K562 (cell line): ENCODE measurements at regions not wholly inside any gene's neighbourhood (a gene's known extent, or its start where the extent isn't known, plus 50 kb on each side); places are given as distances from the start of the nearest gene placed in this dataset.

ENCODE experiments used
- ATAC-seq: fragments of 200-7000 bp; cut with Tn5 transposase; 3 replicates; pipeline ENCODE4 v1.9.1; 2020; ENCODE audit warnings: moderate library complexity
- BruUV-seq: library from RNA; stranded (reverse); fragments of 400-500 nt; replicated peaks from 2 replicates; lab custom pipeline; 2021; lab: Mats Ljungman, UMichigan
- CTCF ChIA-PET: fragments of 300-600 bp; formaldehyde crosslinking; extraction: SDS; loops from one replicate; lab custom pipeline; 2021; ENCODE audit warnings: low intra/inter-chr PET ratio; lab: Yijun Ruan, JAX
- POLR2A ChIA-PET: fragments of 300-600, 350-650 bp; sonication (Branson Sonifier 250); formaldehyde crosslinking; extraction: SDS; loops from one replicate; lab custom pipeline; 2021; ENCODE audit warnings: antibody characterized with exemption, inconsistent platforms; lab: Yijun Ruan, JAX
- DNase-seq, 4 experiments: peaks; one replicate each; pipeline versions ENCODE4 v3.0.0 to v3.0.0-alpha.2; 2011 to 2018; ENCODE audit warnings: low spot score in 3 of 4, mixed read lengths in 3 of 4; ENCODE audit errors: extremely low read depth in 1 of 4
- FAIRE-seq: peaks from 2 replicates; lab custom pipeline; 2011; peaks lifted over from hg19 to GRCh38; lab: Jason Lieb, UNC
- H2AFZ ChIP-seq: 2 replicates; pipeline ENCODE4 v1.6.0; 2011; ENCODE audit warnings: low read depth, low read length, control low read depth, inconsistent platforms
- H3K27ac ChIP-seq: fragments of 200-600 bp; 3 replicates; pipeline ENCODE4 v1.8.0; 2011; ENCODE audit warnings: low read depth, mild to moderate bottlenecking, control low read depth, inconsistent platforms, low read length, moderate library complexity, mixed read lengths; ENCODE audit errors: extremely low read depth
- H3K27me3 ChIP-seq, 2 experiments: fragments of 300-600 bp in 1 of 2; 2 replicates in 1 of 2; 3 replicates in 1 of 2; pipeline versions ENCODE4 v1.6.0 to v1.8.0; 2011; ENCODE audit warnings: inconsistent platforms in 2 of 2, low read length in 2 of 2, mild to moderate bottlenecking in 1 of 2, mixed read lengths in 1 of 2, moderate library complexity in 1 of 2; ENCODE audit not compliant: control insufficient read depth in 2 of 2, insufficient read depth in 2 of 2
- H3K36me3 ChIP-seq: fragments of 300-600 bp; 3 replicates; pipeline ENCODE4 v1.8.0; 2011; ENCODE audit warnings: mild to moderate bottlenecking, low read length, inconsistent platforms; ENCODE audit not compliant: control insufficient read depth, insufficient read depth
- H3K4me1 ChIP-seq, 2 experiments: fragments of 200-600 bp in 1 of 2; replicated peaks in 1 of 2; 2 replicates in 1 of 2; 3 replicates in 1 of 2; pipeline versions ENCODE4 v1.5.1 to v1.8.0; 2011; ENCODE audit warnings: inconsistent platforms in 2 of 2, low read length in 2 of 2, mild to moderate bottlenecking in 1 of 2, mixed read lengths in 1 of 2, moderate library complexity in 1 of 2; ENCODE audit not compliant: control insufficient read depth in 2 of 2, insufficient read depth in 2 of 2
- H3K4me2 ChIP-seq: 2 replicates; pipeline ENCODE4 v1.6.1; 2011; ENCODE audit warnings: low read length, control low read depth, inconsistent platforms, mixed read lengths; ENCODE audit not compliant: insufficient read depth
- H3K4me3 ChIP-seq: fragments of 200-600 bp; sonication (generic), shearing (Covaris generic); 2 replicates; pipeline ENCODE4 v1.5.1; 2016; ENCODE audit warnings: control low read depth, inconsistent platforms
- H3K79me2 ChIP-seq: fragments of 200-600 bp; 3 replicates; pipeline ENCODE4 v1.8.0; 2011; ENCODE audit warnings: low read length, inconsistent platforms; ENCODE audit not compliant: control insufficient read depth, insufficient read depth
- H3K9ac ChIP-seq, 2 experiments: 2 replicates each; pipeline versions ENCODE4 v1.6.0 to v1.6.1; 2011; ENCODE audit warnings: low read depth in 2 of 2, low read length in 2 of 2, control low read depth in 1 of 2, inconsistent platforms in 1 of 2, mild to moderate bottlenecking in 1 of 2, mixed read lengths in 1 of 2; ENCODE audit not compliant: insufficient read depth in 1 of 2
- H3K9me1 ChIP-seq: one replicate; pipeline ENCODE4 v1.6.0; 2011; ENCODE audit warnings: inconsistent platforms, mild to moderate bottlenecking, low read length, moderate library complexity; ENCODE audit not compliant: control insufficient read depth, insufficient read depth
- H3K9me3 ChIP-seq: replicated peaks from 2 replicates; pipeline ENCODE4 v1.5.1; 2011; ENCODE audit warnings: low read depth, low read length, inconsistent platforms; ENCODE audit not compliant: control insufficient read depth, insufficient read depth
- H4K20me1 ChIP-seq: replicated peaks from 2 replicates; pipeline ENCODE4 v1.6.1; 2011; ENCODE audit warnings: low read length, inconsistent platforms, mixed read lengths; ENCODE audit not compliant: control insufficient read depth, insufficient read depth
- AFF1 ChIP-seq, 2 experiments: fragments of 450-650 bp; IDR thresholded peaks; 2 replicates each; pipeline ENCODE4 v1.6.1; 2018; ENCODE audit warnings: mild to moderate bottlenecking in 2 of 2, low read depth in 1 of 2; ENCODE audit not compliant: partially characterized antibody in 2 of 2
- BMI1 ChIP-seq: fragments of 150-350 bp; IDR thresholded peaks from 2 replicates; pipeline ENCODE4 v1.6.1; 2014; ENCODE audit warnings: low read length
- CBX8 ChIP-seq: fragments of 200-600 bp; sonication (generic); IDR thresholded peaks from 2 replicates; pipeline ENCODE4 v1.6.1; 2012; ENCODE audit warnings: borderline replicate concordance, mixed run types, low read depth, mild to moderate bottlenecking, moderate library complexity, mixed read lengths, low read length, control low read depth, inconsistent platforms; ENCODE audit not compliant: poor library complexity, severe bottlenecking; ENCODE audit errors: extremely low read depth
- CSDE1 ChIP-seq, 2 experiments: fragments of 450-650 bp; IDR thresholded peaks; 2 replicates each; pipeline ENCODE4 v1.6.1; 2016; ENCODE audit warnings: mild to moderate bottlenecking in 1 of 2
- CTCFL ChIP-seq: IDR thresholded peaks from 2 replicates; pipeline ENCODE4 v1.6.1; 2011; ENCODE audit warnings: borderline replicate concordance, low read depth, mild to moderate bottlenecking, moderate library complexity, low read length; ENCODE audit not compliant: insufficient read depth, poor library complexity, severe bottlenecking
- GTF2F1 ChIP-seq: IDR thresholded peaks from 2 replicates; pipeline ENCODE4 v1.6.1; 2011; ENCODE audit warnings: low read depth, low read length, improper control_type of control experiment
- HDAC8 ChIP-seq: fragments of 450-650 bp; IDR thresholded peaks from 2 replicates; pipeline ENCODE4 v1.6.1; 2016; ENCODE audit warnings: mild to moderate bottlenecking, missing genetic modification characterization, moderate library complexity, missing compliant biosample characterization
- HMG20A ChIP-seq: fragments of 450-650 bp; formaldehyde crosslinking; conservative IDR thresholded peaks from 2 replicates; pipeline ENCODE4 v1.4.0; 2020; ENCODE audit warnings: mild to moderate bottlenecking, mixed read lengths
- PYGO2 ChIP-seq: fragments of 450-650 bp; IDR thresholded peaks from 2 replicates; pipeline ENCODE4 v1.6.1; 2016; ENCODE audit warnings: mild to moderate bottlenecking, missing genetic modification characterization, moderate library complexity, missing compliant biosample characterization
- RAD51 ChIP-seq: fragments of 450-650 bp; IDR thresholded peaks from 2 replicates; pipeline ENCODE4 v1.7.1; 2016; ENCODE audit warnings: low read depth, mild to moderate bottlenecking, borderline replicate concordance
- SIRT6 ChIP-seq: IDR thresholded peaks from one replicate; pipeline ENCODE4 v1.6.1; 2012; ENCODE audit warnings: low read depth, mild to moderate bottlenecking, control low read depth, inconsistent platforms, low read length, moderate library complexity
- ZFP1 ChIP-seq: fragments of 450-650 bp; formaldehyde crosslinking; IDR thresholded peaks from 2 replicates; pipeline ENCODE4 v1.4.0; 2020; ENCODE audit warnings: mild to moderate bottlenecking, mixed read lengths
- ZNF134 ChIP-seq: fragments of 250-450 bp; sonication (Bioruptor Pico); conservative IDR thresholded peaks from 2 replicates; pipeline ENCODE4 v1.4.0; 2020
- WGBS: fragments of 100-300 bp; shearing (Covaris generic); methylation state at CpG from one replicate; pipeline ENCODE4 v1.1.6; 2016; ENCODE audit warnings: low coverage, mixed read lengths; ENCODE audit not compliant: insufficient coverage; ENCODE audit errors: missing lambda C conversion rate; 5-methylcytosine and 5-hydroxymethylcytosine counted together
- in situ Hi-C: fragments of 300-500 bp; cut with MboI; formaldehyde crosslinking; loops from 4 replicates; pipeline ENCODE4 v1.15.0; 2018; ENCODE audit warnings: inconsistent platforms, mixed read lengths
- intact Hi-C: fragments of 100-400 bp; cut with micrococcal nuclease; formaldehyde crosslinking; loops from 2 replicates; pipeline ENCODE4 v1.14.2; 2022

GRCh38 chr18:71913641-71914040 is 630.5 kb downstream of the CBLN2 start:
- WGBS, result 13% methylated on average over 1 of the region's 1 CpG
- Histone ChIP-seq H4K20me1 (no peaks in the 10 kb centered on the region), H3K79me2 (no peaks in the 10 kb centered on the region), H3K9ac (no peak overlapping the region), H3K4me2 (no peak overlapping the region), H3K4me3 (no peak overlapping the region), H3K9me1 (no peaks in the 10 kb centered on the region), H3K27ac (no peak overlapping the region), H2AFZ (no peak overlapping the region), H3K36me3 (no peaks in the 10 kb centered on the region), H3K9me3 (no peaks in the 10 kb centered on the region), H3K27me3 (no peaks in the 10 kb centered on the region), H3K4me1 (no peaks in the 10 kb centered on the region)
- TF ChIP-seq HMG20A (CRISPR knock-in tag) (no peak), RAD51 (no peak), GTF2F1 (no peak), SIRT6 (no peak), AFF1 (IDR thresholded peaks at IDR 0.05; ENCODE audit: low read depth in 1 of 2, partially characterized antibody in 2 of 2) (no peak), ZFP1 (CRISPR knock-in tag) (no peak), CSDE1 (IDR thresholded peaks at IDR 0.05) (no peak), CBX8 (no peak), PYGO2 (tag) (no peak), HDAC8 (tag) (no peak), CTCFL (no peak), BMI1 (no peak), ZNF134 (no peak)
- DNase-seq (no peak), FAIRE-seq (no peak), ATAC-seq (no peak)
- in situ Hi-C loops (no loop called here), intact Hi-C loops (no loop called here)
- ChIA-PET CTCF (no interaction called here), POLR2A (no interaction called here)
- BruUV-seq, result no TSS peak
